HepG2 (cell line): ENCODE measurements at regions not wholly inside any gene's neighbourhood (a gene's known extent, or its start where the extent isn't known, plus 50 kb on each side); places are given as distances from the start of the nearest gene placed in this dataset.

ENCODE experiments used
- ATAC-seq: fragments of 200-7000 bp; cut with Tn5 transposase; 3 replicates; pipeline ENCODE4 v1.9.1; 2020; ENCODE audit warnings: mild to moderate bottlenecking, moderate library complexity
- BruUV-seq: library from RNA; stranded (reverse); fragments of 400-500 nt; replicated peaks from 2 replicates; lab custom pipeline; 2021; lab: Mats Ljungman, UMichigan
- CTCF ChIA-PET: fragments of 300-600 bp; formaldehyde crosslinking; extraction: SDS; loops from one replicate; lab custom pipeline; 2021; ENCODE audit warnings: low total read pairs, inconsistent platforms, low intra/inter-chr PET ratio; lab: Yijun Ruan, JAX
- POLR2A ChIA-PET: fragments of 350-600 bp; sonication (Branson Sonifier 250); formaldehyde crosslinking; loops from one replicate; lab custom pipeline; 2020; ENCODE audit warnings: antibody characterized with exemption, inconsistent platforms; lab: Yijun Ruan, JAX
- DNase-seq: peaks from one replicate; pipeline ENCODE4 v3.0.0-alpha.2; 2015; ENCODE audit warnings: low spot score
- FAIRE-seq: peaks from 3 replicates; lab custom pipeline; 2011; peaks lifted over from hg19 to GRCh38; lab: Jason Lieb, UNC
- H2AFZ ChIP-seq: one replicate; pipeline ENCODE4 v1.6.1; 2011; ENCODE audit warnings: low read length, inconsistent platforms
- H3K27ac ChIP-seq: fragments of 300-600 bp; 3 replicates; pipeline ENCODE4 v1.8.0; 2011; ENCODE audit warnings: mixed run types, mild to moderate bottlenecking, mixed read lengths, low read length, inconsistent platforms; ENCODE audit not compliant: insufficient read depth; ENCODE audit errors: extremely low read length
- H3K27me3 ChIP-seq, 2 experiments: fragments of 200-600 bp in 1 of 2; 2 replicates in 1 of 2; 3 replicates in 1 of 2; pipeline versions ENCODE4 v1.6.0 to v1.8.0; 2011; ENCODE audit warnings: low read length in 2 of 2, mild to moderate bottlenecking in 2 of 2, moderate library complexity in 2 of 2, inconsistent platforms in 1 of 2; ENCODE audit not compliant: insufficient read depth in 2 of 2, control insufficient read depth in 1 of 2
- H3K36me3 ChIP-seq, 2 experiments: fragments of 200-600 bp in 1 of 2; replicated peaks in 1 of 2; 2 replicates in 1 of 2; 3 replicates in 1 of 2; pipeline versions ENCODE4 v1.5.1 to v1.8.0; 2011; ENCODE audit warnings: low read length in 2 of 2, inconsistent platforms in 1 of 2; ENCODE audit not compliant: insufficient read depth in 2 of 2, control insufficient read depth in 1 of 2
- H3K4me1 ChIP-seq: 2 replicates; pipeline ENCODE4 v1.5.1; 2012; ENCODE audit warnings: low read length, inconsistent platforms; ENCODE audit not compliant: insufficient read depth
- H3K4me2 ChIP-seq: 2 replicates; pipeline ENCODE4 v1.6.0; 2011; ENCODE audit warnings: low read depth, low read length, inconsistent platforms
- H3K4me3 ChIP-seq, 3 experiments: fragments of 200-600 bp in 1 of 3; sonication (generic), shearing (Covaris generic) in 1 of 3; replicated peaks in 1 of 3; 2 replicates each; pipeline ENCODE4 v1.5.1; 2011 to 2016; ENCODE audit warnings: low read length in 3 of 3, inconsistent platforms in 2 of 3, low read depth in 2 of 3, mild to moderate bottlenecking in 2 of 3, control low read depth in 1 of 3, mixed read lengths in 1 of 3; ENCODE audit not compliant: insufficient read depth in 1 of 3
- H3K79me2 ChIP-seq: one replicate; pipeline ENCODE4 v1.6.1; 2011; ENCODE audit warnings: low read length, inconsistent platforms; ENCODE audit not compliant: insufficient read depth
- H3K9ac ChIP-seq: 2 replicates; pipeline ENCODE4 v1.6.0; 2011; ENCODE audit warnings: mild to moderate bottlenecking, low read depth, low read length, inconsistent platforms; ENCODE audit not compliant: insufficient read depth
- H3K9me3 ChIP-seq: 2 replicates; pipeline ENCODE4 v1.5.1; 2012; ENCODE audit warnings: mild to moderate bottlenecking, low read length
- H4K20me1 ChIP-seq: 2 replicates; pipeline ENCODE4 v1.6.0; 2011; ENCODE audit warnings: inconsistent platforms, mild to moderate bottlenecking, low read length, moderate library complexity; ENCODE audit not compliant: insufficient read depth
- FUBP1 ChIP-seq: sonication (generic); formaldehyde crosslinking; IDR thresholded peaks from 2 replicates; pipeline ENCODE4 v1.5.1; 2020; ENCODE audit warnings: missing genetic modification reagents, mild to moderate bottlenecking, borderline replicate concordance
- IKZF5 ChIP-seq: IDR thresholded peaks from 2 replicates; pipeline ENCODE4 v1.6.1; 2018; ENCODE audit warnings: missing genetic modification reagents, mild to moderate bottlenecking, missing compliant biosample characterization
- PHF5A ChIP-seq: IDR thresholded peaks from one replicate; pipeline ENCODE4 v1.6.1; 2018; ENCODE audit warnings: low read depth, missing genetic modification reagents; ENCODE audit not compliant: unreplicated experiment
- WIZ ChIP-seq: sonication (generic); formaldehyde crosslinking; IDR thresholded peaks from 2 replicates; pipeline ENCODE4 v1.5.1; 2020; ENCODE audit warnings: mild to moderate bottlenecking, missing genetic modification reagents
- XBP1 ChIP-seq: sonication (generic); formaldehyde crosslinking; IDR thresholded peaks from 2 replicates; pipeline ENCODE4 v1.5.0; 2020; ENCODE audit warnings: missing genetic modification reagents
- ZNF10 ChIP-seq: sonication (generic); formaldehyde crosslinking; IDR thresholded peaks from 2 replicates; pipeline ENCODE4 v1.4.0; 2020; ENCODE audit warnings: mild to moderate bottlenecking, low read depth, missing genetic modification reagents, borderline replicate concordance
- ZNF136 ChIP-seq: sonication (generic); formaldehyde crosslinking; IDR thresholded peaks from 2 replicates; pipeline ENCODE4 v1.8.1; 2022; ENCODE audit warnings: low read depth, mild to moderate bottlenecking, moderate library complexity, missing genetic modification reagents
- ZNF282 ChIP-seq: fragments of 450-650 bp; IDR thresholded peaks from 2 replicates; pipeline ENCODE4 v1.6.1; 2018; ENCODE audit not compliant: partially characterized antibody
- WGBS: methylation state at CpG from one replicate; pipeline ENCODE4 v1.1.6; 2017; ENCODE audit warnings: low lambda C conversion rate; 5-methylcytosine and 5-hydroxymethylcytosine counted together
- in situ Hi-C: cut with HindIII; loops from 2 replicates; pipeline ENCODE4 v1.10.0; 2017; ENCODE audit warnings: low pct_unique_long_range_greater_than_20kb; ENCODE audit not compliant: extremely low pct_ligation_motif_present
- intact Hi-C: fragments of 100-400 bp; cut with micrococcal nuclease; formaldehyde crosslinking; loops from one replicate; pipeline ENCODE4 v1.10.0; 2022; ENCODE audit not compliant: unreplicated experiment
- TF ChIP-seq, protein P1 (sequence below): sonication (generic); formaldehyde crosslinking; IDR thresholded peaks from 2 replicates; pipeline ENCODE4 v1.4.0; 2020; ENCODE audit warnings: mild to moderate bottlenecking, missing genetic modification reagents

DNA sequence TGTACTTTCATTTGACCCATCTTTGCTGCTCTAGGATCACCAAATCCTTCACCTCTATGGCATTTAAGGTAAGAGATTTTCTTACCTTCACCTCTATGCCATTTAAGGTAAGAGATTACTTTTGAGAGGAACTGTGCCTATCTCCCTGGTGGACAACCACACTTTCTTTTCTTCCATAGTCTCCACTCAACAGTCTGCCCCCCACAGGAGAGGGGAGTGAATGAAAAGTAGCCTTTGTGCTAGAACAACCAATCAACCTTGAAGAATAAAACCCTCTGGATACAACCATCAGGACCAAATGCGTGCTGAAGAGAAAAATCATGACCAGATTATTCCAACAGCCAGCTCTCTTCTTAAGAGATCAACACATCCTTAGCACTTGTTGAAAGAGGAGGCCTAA is 258.6 kb upstream of the TMPO start:
- Histone ChIP-seq H3K79me2 (no peaks in the 10 kb centered on the region), H3K9me3 (no peaks in the 10 kb centered on the region), H3K4me3 (no peak overlapping the region), H3K36me3 (no peaks in the 10 kb centered on the region), H3K4me1 (no peaks in the 10 kb centered on the region), H3K27ac (no peak overlapping the region), H3K27me3 (no peaks in the 10 kb centered on the region), H3K9ac (no peak overlapping the region)
- in situ Hi-C loops: no loop called here
- intact Hi-C loops: no loop called here
- ATAC-seq (no peak), DNase-seq (no peak)
- POLR2A ChIA-PET: no interaction called here
- 79% methylated on average over 1 of the region's 1 CpG for WGBS
- no TSS peak for BruUV-seq
- CTCF ChIA-PET: no interaction called here
- TF ChIP-seq IKZF5 (CRISPR knock-in tag): no peak
- TF ChIP-seq PHF5A: no peak
- no peak for TF ChIP-seq FUBP1 (CRISPR knock-in tag)
- TF ChIP-seq, protein P1, sequence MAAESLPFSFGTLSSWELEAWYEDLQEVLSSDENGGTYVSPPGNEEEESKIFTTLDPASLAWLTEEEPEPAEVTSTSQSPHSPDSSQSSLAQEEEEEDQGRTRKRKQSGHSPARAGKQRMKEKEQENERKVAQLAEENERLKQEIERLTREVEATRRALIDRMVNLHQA (CRISPR knock-in tag): no peak
- TF ChIP-seq ZNF282: no peak
- no peak for TF ChIP-seq WIZ (CRISPR knock-in tag)
- no peak for TF ChIP-seq ZNF10 (CRISPR knock-in tag)
- TF ChIP-seq XBP1: no peak
- TF ChIP-seq ZNF136 (CRISPR knock-in tag): no peak
- TF ChIP-seq, all 625 proteins: peak for 0
- FAIRE-seq: no peak
- no peaks in the 10 kb centered on the region for H4K20me1 ChIP-seq
- H3K4me2 ChIP-seq: no peak overlapping the region
- H2AFZ ChIP-seq: no peak overlapping the region
